IMR-90 (cell line): ENCODE measurements at regions not wholly inside any gene's neighbourhood (a gene's known extent, or its start where the extent isn't known, plus 50 kb on each side); places are given as distances from the start of the nearest gene placed in this dataset.

ENCODE experiments used
- ATAC-seq: fragments of 200-7000 bp; cut with Tn5 transposase; 2 replicates; pipeline ENCODE4 v1.9.1; 2020; ENCODE audit warnings: low read depth, mild to moderate bottlenecking, moderate library complexity
- BruUV-seq: library from RNA; stranded (reverse); fragments of 400-500 nt; replicated peaks from 2 replicates; lab custom pipeline; 2021; lab: Mats Ljungman, UMichigan
- CTCF ChIA-PET: fragments of 300-600 bp; formaldehyde crosslinking; extraction: SDS; loops from one replicate; lab custom pipeline; 2021; ENCODE audit warnings: antibody characterized with exemption; lab: Yijun Ruan, JAX
- POLR2A ChIA-PET: fragments of 300-600 bp; sonication (Branson Sonifier 250); formaldehyde crosslinking; loops from one replicate; lab custom pipeline; 2022; ENCODE audit warnings: antibody characterized with exemption; ENCODE audit not compliant: unreplicated experiment; lab: Charles Lee
- DNase-seq: peaks from one replicate; pipeline ENCODE4 v3.0.0; 2013
- H2AFZ ChIP-seq: replicated peaks from 2 replicates; pipeline ENCODE3; 2013; ENCODE audit warnings: low read length, mild to moderate bottlenecking; ENCODE audit not compliant: poor library complexity
- H2AK5ac ChIP-seq: 2 replicates; pipeline ENCODE4 v1.6.1; 2013; ENCODE audit warnings: low read depth, low read length, inconsistent platforms
- H2AK9ac ChIP-seq: replicated peaks from 2 replicates; pipeline ENCODE3; 2013; ENCODE audit warnings: mild to moderate bottlenecking, low read depth, low read length, moderate library complexity; ENCODE audit not compliant: poor library complexity
- H2BK120ac ChIP-seq: 2 replicates; pipeline ENCODE4 v1.6.1; 2013; ENCODE audit warnings: low read depth, low read length, inconsistent platforms
- H2BK15ac ChIP-seq: 3 replicates; pipeline ENCODE4 v1.6.1; 2013; ENCODE audit warnings: low read depth, low read length, inconsistent platforms
- H2BK20ac ChIP-seq: 2 replicates; pipeline ENCODE4 v1.6.1; 2013; ENCODE audit warnings: low read depth, mild to moderate bottlenecking, inconsistent platforms, low read length, moderate library complexity
- H2BK5ac ChIP-seq: 2 replicates; pipeline ENCODE4 v1.6.1; 2013; ENCODE audit warnings: mild to moderate bottlenecking, low read depth, low read length, inconsistent platforms; ENCODE audit not compliant: poor library complexity, severe bottlenecking
- H3K14ac ChIP-seq: replicated peaks from 2 replicates; pipeline ENCODE4 v1.6.1; 2013; ENCODE audit warnings: low read depth, low read length, inconsistent platforms
- H3K18ac ChIP-seq: 2 replicates; pipeline ENCODE4 v1.6.1; 2013; ENCODE audit warnings: low read depth, low read length, control low read depth
- H3K23ac ChIP-seq: 2 replicates; pipeline ENCODE4 v1.6.1; 2013; ENCODE audit warnings: low read depth, low read length, inconsistent platforms
- H3K27ac ChIP-seq: 2 replicates; pipeline ENCODE4 v1.5.1; 2013; ENCODE audit warnings: mild to moderate bottlenecking, control low read depth, low read length; ENCODE audit not compliant: insufficient read depth
- H3K27me3 ChIP-seq: 2 replicates; pipeline ENCODE4 v1.6.1; 2013; ENCODE audit warnings: low read length; ENCODE audit not compliant: control insufficient read depth, insufficient read depth
- H3K36me3 ChIP-seq: 2 replicates; pipeline ENCODE4 v1.6.1; 2013; ENCODE audit warnings: low read length, mixed read lengths; ENCODE audit not compliant: control insufficient read depth, insufficient read depth
- H3K4ac ChIP-seq: 2 replicates; pipeline ENCODE4 v1.6.1; 2013; ENCODE audit warnings: low read depth, low read length, inconsistent platforms
- H3K4me1 ChIP-seq: 2 replicates; pipeline ENCODE4 v1.6.1; 2013; ENCODE audit warnings: low read length, mixed read lengths; ENCODE audit not compliant: control insufficient read depth, insufficient read depth
- H3K4me2 ChIP-seq: 2 replicates; pipeline ENCODE4 v1.6.1; 2013; ENCODE audit warnings: low read depth, mild to moderate bottlenecking, control low read depth, low read length, moderate library complexity
- H3K4me3 ChIP-seq: 2 replicates; pipeline ENCODE4 v1.5.1; 2013; ENCODE audit warnings: low read depth, mild to moderate bottlenecking, control low read depth, low read length, moderate library complexity; ENCODE audit not compliant: insufficient read depth
- H3K56ac ChIP-seq: 2 replicates; pipeline ENCODE4 v1.6.1; 2013; ENCODE audit warnings: low read length, inconsistent platforms; ENCODE audit not compliant: insufficient read depth; ENCODE audit errors: extremely low read depth
- H3K79me1 ChIP-seq, 2 experiments: 2 replicates each; pipeline ENCODE4 v1.6.1; 2013; ENCODE audit warnings: low read length in 2 of 2, inconsistent platforms in 1 of 2, low read depth in 1 of 2
- H3K9ac ChIP-seq: 2 replicates; pipeline ENCODE4 v1.6.1; 2013; ENCODE audit warnings: low read depth, low read length, control low read depth
- H3K9me1 ChIP-seq: 2 replicates; pipeline ENCODE4 v1.6.1; 2013; ENCODE audit warnings: low read length, inconsistent platforms; ENCODE audit not compliant: insufficient read depth
- H3K9me3 ChIP-seq: 2 replicates; pipeline ENCODE4 v1.6.1; 2013; ENCODE audit warnings: low read length; ENCODE audit not compliant: control insufficient read depth, insufficient read depth
- H4K20me1 ChIP-seq: 2 replicates; pipeline ENCODE4 v1.6.1; 2013; ENCODE audit warnings: low read length, inconsistent platforms; ENCODE audit not compliant: insufficient read depth
- H4K5ac ChIP-seq: 2 replicates; pipeline ENCODE4 v1.6.1; 2013; ENCODE audit warnings: mild to moderate bottlenecking, low read depth, low read length, control low read depth
- H4K8ac ChIP-seq, 2 experiments: 2 replicates each; pipeline ENCODE4 v1.6.1; 2013; ENCODE audit warnings: low read depth in 2 of 2, low read length in 2 of 2, control low read depth in 1 of 2, inconsistent platforms in 1 of 2
- H4K91ac ChIP-seq: 2 replicates; pipeline ENCODE4 v1.6.1; 2013; ENCODE audit warnings: low read depth, low read length, inconsistent platforms; ENCODE audit not compliant: insufficient read depth
- ELK1 ChIP-seq: fragments of 150-350 bp; IDR thresholded peaks from 2 replicates; pipeline ENCODE4 v1.6.1; 2016; ENCODE audit warnings: low read depth, mild to moderate bottlenecking, low read length, moderate library complexity, borderline replicate concordance
- FOS ChIP-seq: fragments of 150-350 bp; IDR thresholded peaks from 2 replicates; pipeline ENCODE4 v1.6.1; 2016; ENCODE audit warnings: low read depth, low read length
- MAZ ChIP-seq: IDR thresholded peaks from 2 replicates; pipeline ENCODE4 v1.6.1; 2012; ENCODE audit warnings: low read depth, mild to moderate bottlenecking, low read length, improper control_type of control experiment, moderate library complexity, borderline replicate concordance
- RAD21 ChIP-seq: IDR thresholded peaks from 2 replicates; pipeline ENCODE4 v1.6.1; 2012; ENCODE audit warnings: low read length, improper control_type of control experiment
- RFX5 ChIP-seq: IDR thresholded peaks from 2 replicates; pipeline ENCODE4 v1.8.0; 2012; ENCODE audit warnings: low read depth, mild to moderate bottlenecking, low read length, moderate library complexity
- WGBS, 2 experiments: methylation state at CpG; one replicate each; pipeline versions ENCODE4 v1.1.5 to v1.1.7; 2013; ENCODE audit warnings: missing lambda C conversion rate in 2 of 2; ENCODE audit not compliant: insufficient read length in 1 of 2; ENCODE audit errors: extremely low coverage in 2 of 2; 5-methylcytosine and 5-hydroxymethylcytosine counted together
- dilution Hi-C: fragments of 300-500 bp; cut with HindIII; formaldehyde crosslinking; loops from one replicate; pipeline ENCODE4 v1.14.3; 2018; ENCODE audit warnings: low sequenced_read_pairs; ENCODE audit not compliant: unreplicated experiment
- in situ Hi-C: fragments of 300-500 bp; cut with MboI; formaldehyde crosslinking; loops from 3 replicates; pipeline ENCODE4 v1.14.3; 2019; ENCODE audit warnings: low sequenced_read_pairs, inconsistent platforms, mixed read lengths
- intact Hi-C: fragments of 100-400 bp; cut with micrococcal nuclease; formaldehyde crosslinking; loops from 2 replicates; pipeline ENCODE4 v1.10.0; 2022

GRCh38 chr15:60280259-60280658 is 117.5 kb downstream of the ANXA2 start:
- Histone ChIP-seq H2BK5ac (no peak overlapping the region), H3K23ac (no peak overlapping the region), H4K5ac (no peak overlapping the region), H3K9me1 (no peaks in the 10 kb centered on the region), H3K4me1 (no peaks in the 10 kb centered on the region), H2BK20ac (no peak overlapping the region), H3K27me3 (peaks cover 2% of the 10 kb centered on the region), H4K8ac (no peak overlapping the region), H3K36me3 (no peaks in the 10 kb centered on the region), H4K91ac (no peak overlapping the region), H2AK9ac (no peak overlapping the region), H2AFZ (no peak overlapping the region), H3K18ac (no peak overlapping the region), H3K9ac (no peak overlapping the region), H3K56ac (no peak overlapping the region), H3K9me3 (0 out of 2 replicates have a peak, but pooled peaks cover 2% of the 10 kb centered on the region), H4K20me1 (no peaks in the 10 kb centered on the region), H2BK120ac (no peak overlapping the region), H3K27ac (no peak overlapping the region), H3K79me1 (no peaks in the 10 kb centered on the region), H2BK15ac (no peak overlapping the region), H3K4me3 (no peak overlapping the region), H3K4me2 (no peak overlapping the region), H3K4ac (no peak overlapping the region), H3K14ac (no peak overlapping the region), H2AK5ac (no peak overlapping the region)
- intact Hi-C loops (loop anchor here (5.0 kb wide), 1 partner anchor 1307 kb away; no protein-coding TSS in a partner anchor), in situ Hi-C loops (no loop called here), dilution Hi-C loops (no loop called here)
- ATAC-seq (no peak), DNase-seq (no peak)
- CTCF ChIA-PET: no interaction called here
- POLR2A ChIA-PET: no interaction called here
- no CpG with 5 or more reads among the region's 2 CpGs for WGBS, 2 experiments
- TF ChIP-seq MAZ (no peak), RFX5 (no peak), ELK1 (no peak), RAD21 (no peak), FOS (no peak)
- BruUV-seq: no TSS peak
